Erythroblast (primary cell): ENCODE measurements at regions not wholly inside any gene's neighbourhood (a gene's known extent, or its start where the extent isn't known, plus 50 kb on each side); places are given as distances from the start of the nearest gene placed in this dataset.

ENCODE experiments used
- GATA1 ChIP-seq: IDR thresholded peaks from 2 replicates; pipeline ENCODE4 v1.6.1; 2011; ENCODE audit warnings: low read depth, mild to moderate bottlenecking, control low read depth, low read length, moderate library complexity
- POLR2A ChIP-seq: IDR thresholded peaks from 2 replicates; pipeline ENCODE4 v1.6.1; 2011; ENCODE audit warnings: mild to moderate bottlenecking, low read length

- TF ChIP-seq POLR2A: no peak
- TF ChIP-seq GATA1: no peak
Measured at GRCh38 chrX:39247536-39247935, 446.3 kb downstream of the MID1IP1 start.
